CD14-positive monocyte (primary cell): ENCODE measurements at regions not wholly inside any gene's neighbourhood (a gene's known extent, or its start where the extent isn't known, plus 50 kb on each side); places are given as distances from the start of the nearest gene placed in this dataset.

ENCODE experiments used
- DNase-seq, 3 donors: peaks; one replicate each; pipeline ENCODE4 v3.0.0-alpha.2; 2011 to 2022
- H2AFZ ChIP-seq: 2 replicates; pipeline ENCODE4 v1.6.0; 2012; ENCODE audit warnings: mild to moderate bottlenecking, low read depth, low read length, inconsistent platforms; ENCODE audit not compliant: insufficient read depth, poor library complexity, severe bottlenecking
- H3K27ac ChIP-seq, 2 donors: 1 replicate in 1 of 2; 2 replicates in 1 of 2; pipeline ENCODE4 v1.5.1; 2012 to 2013; ENCODE audit warnings: low read length in 2 of 2, control low read depth in 1 of 2, inconsistent platforms in 1 of 2, low read depth in 1 of 2, mild to moderate bottlenecking in 1 of 2
- H3K27me3 ChIP-seq, 2 donors: one replicate each; pipeline versions ENCODE4 v1.6.0 to v1.6.1; 2011 to 2013; ENCODE audit warnings: low read length in 2 of 2; ENCODE audit not compliant: control insufficient read depth in 2 of 2, insufficient read depth in 2 of 2
- H3K36me3 ChIP-seq, 2 donors: replicated peaks in 1 of 2; 1 replicate in 1 of 2; 2 replicates in 1 of 2; pipeline versions ENCODE4 v1.5.1 to v1.6.1; 2012 to 2013; ENCODE audit warnings: low read length in 2 of 2, control low read depth in 1 of 2, inconsistent platforms in 1 of 2, mild to moderate bottlenecking in 1 of 2; ENCODE audit not compliant: insufficient read depth in 2 of 2, control insufficient read depth in 1 of 2
- H3K4me1 ChIP-seq, 2 donors: 1 replicate in 1 of 2; 2 replicates in 1 of 2; pipeline versions ENCODE4 v1.5.1 to v1.6.1; 2012 to 2013; ENCODE audit warnings: low read length in 2 of 2, control low read depth in 1 of 2, inconsistent platforms in 1 of 2, mild to moderate bottlenecking in 1 of 2, moderate library complexity in 1 of 2; ENCODE audit not compliant: insufficient read depth in 2 of 2, control insufficient read depth in 1 of 2
- H3K4me2 ChIP-seq: replicated peaks from 2 replicates; pipeline ENCODE3; 2012; ENCODE audit warnings: low read length, moderate library complexity, mild to moderate bottlenecking; ENCODE audit not compliant: poor library complexity, severe bottlenecking; ENCODE audit errors: extremely low read depth
- H3K4me3 ChIP-seq, 3 experiments: fragments of 200-600 bp in 1 of 3; sonication (generic) in 1 of 3; replicated peaks in 1 of 3; 1 replicate in 2 of 3; 2 replicates in 1 of 3; pipeline ENCODE4 v1.5.1; 2011 to 2013; ENCODE audit warnings: low read length in 3 of 3, mild to moderate bottlenecking in 3 of 3, control low read depth in 2 of 3, low read depth in 2 of 3, inconsistent platforms in 1 of 3, moderate library complexity in 1 of 3
- H3K79me2 ChIP-seq: 2 replicates; pipeline ENCODE4 v1.6.0; 2012; ENCODE audit warnings: mild to moderate bottlenecking, control low read depth, inconsistent platforms, low read length, moderate library complexity; ENCODE audit not compliant: insufficient read depth
- H3K9ac ChIP-seq: 2 replicates; pipeline ENCODE4 v1.6.0; 2017; ENCODE audit warnings: low read length, mild to moderate bottlenecking; ENCODE audit not compliant: insufficient read depth, poor library complexity, severe bottlenecking
- H3K9me3 ChIP-seq, 2 donors: replicated peaks in 1 of 2; 1 replicate in 1 of 2; 2 replicates in 1 of 2; pipeline versions ENCODE4 v1.5.1 to v1.6.1; 2012 to 2013; ENCODE audit warnings: low read length in 2 of 2, control low read depth in 1 of 2; ENCODE audit not compliant: control insufficient read depth in 1 of 2, insufficient read depth in 1 of 2
- H4K20me1 ChIP-seq: 2 replicates; pipeline ENCODE4 v1.6.0; 2012; ENCODE audit warnings: mild to moderate bottlenecking, low read length, control low read depth, moderate library complexity; ENCODE audit not compliant: insufficient read depth
- H3K27ac Mint-ChIP-seq, 7 donors: one replicate each; pipeline ENCODE4 v1.8.0; 2020; ENCODE audit warnings: mild to moderate bottlenecking in 7 of 7, mixed read lengths in 7 of 7, moderate library complexity in 6 of 7, inconsistent platforms in 2 of 7
- H3K27me3 Mint-ChIP-seq, 3 donors: one replicate each; pipeline ENCODE4 v1.8.0; 2021 to 2022; ENCODE audit warnings: low read depth in 3 of 3, mild to moderate bottlenecking in 3 of 3, mixed read lengths in 3 of 3, moderate library complexity in 3 of 3, inconsistent platforms in 1 of 3
- H3K36me3 Mint-ChIP-seq, 2 donors: one replicate each; pipeline ENCODE4 v1.8.0; 2020; ENCODE audit warnings: mixed read lengths in 2 of 2, inconsistent platforms in 1 of 2, mild to moderate bottlenecking in 1 of 2
- H3K4me1 Mint-ChIP-seq: one replicate; pipeline ENCODE4 v1.8.0; 2020; ENCODE audit warnings: mild to moderate bottlenecking, mixed read lengths
- H3K4me3 Mint-ChIP-seq, 2 donors: one replicate each; pipeline ENCODE4 v1.8.0; 2020; ENCODE audit warnings: mild to moderate bottlenecking in 2 of 2, mixed read lengths in 2 of 2, moderate library complexity in 1 of 2
- H3K9me3 Mint-ChIP-seq, 7 donors: one replicate each; pipeline ENCODE4 v1.8.0; 2020 to 2022; ENCODE audit warnings: mixed read lengths in 7 of 7, mild to moderate bottlenecking in 6 of 7, moderate library complexity in 6 of 7, inconsistent platforms in 2 of 7
- WGBS: methylation state at CpG from one replicate; pipeline ENCODE4 v1.1.5; 2013; ENCODE audit warnings: missing lambda C conversion rate; ENCODE audit not compliant: insufficient coverage; 5-methylcytosine and 5-hydroxymethylcytosine counted together
- intact Hi-C, 2 donors: fragments of 100-400 bp; cut with micrococcal nuclease; formaldehyde crosslinking; loops; one replicate each; pipeline versions ENCODE4 v1.15.0 to v1.15.1; 2023
- TF ChIP-seq, protein P1 (sequence below): fragments of 200-600 bp; IDR thresholded peaks from one replicate; pipeline ENCODE4 v1.8.0; 2022; ENCODE audit warnings: antibody characterized with exemption, mild to moderate bottlenecking

DNA sequence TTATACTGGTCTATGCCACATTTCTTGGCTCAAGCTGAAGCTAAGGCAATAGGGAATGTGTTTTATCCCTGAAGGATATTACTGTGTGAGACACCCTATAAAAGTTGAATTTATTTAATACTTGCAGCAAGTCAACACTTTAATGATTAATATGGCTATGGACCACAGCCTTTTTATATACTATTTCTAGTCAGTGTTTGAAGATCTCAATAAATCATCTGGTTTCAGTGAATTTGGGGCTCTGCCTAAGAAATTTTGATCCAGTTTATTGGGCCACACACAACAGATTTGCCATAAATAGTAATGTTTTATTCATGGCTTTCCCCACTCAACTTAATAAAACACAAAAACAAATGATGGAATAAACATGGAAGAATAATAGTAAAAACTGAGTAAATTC lies 698.3 kb downstream of the ADGRL2 start:
- Histone ChIP-seq H4K20me1 (no peaks in the 10 kb centered on the region), H3K4me2 (no peak overlapping the region), H3K36me3 (no peaks in the 10 kb centered on the region), H3K4me1 (no peaks in the 10 kb centered on the region), H2AFZ (no peak overlapping the region), H3K9ac (no peak overlapping the region), H3K27ac (no peak overlapping the region), H3K27me3 (no peaks in the 10 kb centered on the region), H3K9me3 (peaks cover 13 to 23% of the 10 kb centered on the region in 2 donors), H3K4me3 (no peak overlapping the region), H3K79me2 (no peaks in the 10 kb centered on the region)
- no peak for DNase-seq
- H3K36me3 Mint-ChIP-seq = no peaks in the 10 kb centered on the region
- no peak overlapping the region for H3K4me3 Mint-ChIP-seq
- intact Hi-C loops = no loop called here
- no peaks in the 10 kb centered on the region for H3K4me1 Mint-ChIP-seq
- peaks cover 13 to 32% (median 21%) of the 10 kb centered on the region in 7 donors for H3K9me3 Mint-ChIP-seq
- H3K27ac Mint-ChIP-seq = no peak overlapping the region
- TF ChIP-seq, protein P1, sequence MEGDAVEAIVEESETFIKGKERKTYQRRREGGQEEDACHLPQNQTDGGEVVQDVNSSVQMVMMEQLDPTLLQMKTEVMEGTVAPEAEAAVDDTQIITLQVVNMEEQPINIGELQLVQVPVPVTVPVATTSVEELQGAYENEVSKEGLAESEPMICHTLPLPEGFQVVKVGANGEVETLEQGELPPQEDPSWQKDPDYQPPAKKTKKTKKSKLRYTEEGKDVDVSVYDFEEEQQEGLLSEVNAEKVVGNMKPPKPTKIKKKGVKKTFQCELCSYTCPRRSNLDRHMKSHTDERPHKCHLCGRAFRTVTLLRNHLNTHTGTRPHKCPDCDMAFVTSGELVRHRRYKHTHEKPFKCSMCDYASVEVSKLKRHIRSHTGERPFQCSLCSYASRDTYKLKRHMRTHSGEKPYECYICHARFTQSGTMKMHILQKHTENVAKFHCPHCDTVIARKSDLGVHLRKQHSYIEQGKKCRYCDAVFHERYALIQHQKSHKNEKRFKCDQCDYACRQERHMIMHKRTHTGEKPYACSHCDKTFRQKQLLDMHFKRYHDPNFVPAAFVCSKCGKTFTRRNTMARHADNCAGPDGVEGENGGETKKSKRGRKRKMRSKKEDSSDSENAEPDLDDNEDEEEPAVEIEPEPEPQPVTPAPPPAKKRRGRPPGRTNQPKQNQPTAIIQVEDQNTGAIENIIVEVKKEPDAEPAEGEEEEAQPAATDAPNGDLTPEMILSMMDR = no peak
- peaks cover 0 to 2% (median 0%) of the 10 kb centered on the region in 3 donors for H3K27me3 Mint-ChIP-seq

DNA sequence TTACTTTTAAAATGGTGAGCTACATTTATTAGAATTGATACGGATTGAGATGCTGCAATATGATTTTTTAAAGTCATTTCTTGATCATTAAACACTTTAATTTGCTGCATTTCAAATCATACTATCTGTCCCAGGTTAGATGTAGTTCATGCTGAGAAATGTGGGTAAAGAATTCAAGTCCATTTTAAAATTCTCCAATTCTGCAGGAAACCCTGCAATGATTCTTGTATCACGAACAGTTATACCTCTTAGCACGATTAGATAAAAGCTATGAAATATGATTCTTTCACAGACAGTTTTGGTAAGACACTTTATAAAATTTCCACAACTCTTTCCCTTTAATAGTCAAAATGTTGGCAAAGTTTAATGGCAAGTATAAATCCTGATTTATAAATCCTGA lies 693.4 kb downstream of the ADGRL2 start:
- no CpG with 5 or more reads among the region's 3 CpGs for WGBS

More for the DNA sequence above, 693.4 kb downstream of the ADGRL2 start:
- H3K4me1 Mint-ChIP-seq = no peaks in the 10 kb centered on the region
- Histone ChIP-seq H4K20me1 (no peaks in the 10 kb centered on the region), H3K27ac (no peak overlapping the region), H3K4me1 (no peaks in the 10 kb centered on the region), H3K79me2 (no peaks in the 10 kb centered on the region), H3K9ac (no peak overlapping the region), H2AFZ (no peak overlapping the region), H3K9me3 (peaks cover 13 to 27% of the 10 kb centered on the region in 2 donors), H3K4me2 (no peak overlapping the region), H3K4me3 (no peak overlapping the region), H3K36me3 (no peaks in the 10 kb centered on the region), H3K27me3 (no peaks in the 10 kb centered on the region)
- no peak overlapping the region for H3K4me3 Mint-ChIP-seq
- no peak for DNase-seq
- peaks cover 18 to 41% (median 26%) of the 10 kb centered on the region in 7 donors for H3K9me3 Mint-ChIP-seq
- H3K27me3 Mint-ChIP-seq = peaks cover 0 to 2% (median 0%) of the 10 kb centered on the region in 3 donors
- H3K36me3 Mint-ChIP-seq = no peaks in the 10 kb centered on the region
- H3K27ac Mint-ChIP-seq = no peak overlapping the region
- TF ChIP-seq, protein P1 = no peak
- intact Hi-C loops = no loop called here
